ENCODE measurements at regions not wholly inside any gene's neighbourhood (a gene's known extent, or its start where the extent isn't known, plus 50 kb on each side); places are given as distances from the start of the nearest gene placed in this dataset.

DNA sequence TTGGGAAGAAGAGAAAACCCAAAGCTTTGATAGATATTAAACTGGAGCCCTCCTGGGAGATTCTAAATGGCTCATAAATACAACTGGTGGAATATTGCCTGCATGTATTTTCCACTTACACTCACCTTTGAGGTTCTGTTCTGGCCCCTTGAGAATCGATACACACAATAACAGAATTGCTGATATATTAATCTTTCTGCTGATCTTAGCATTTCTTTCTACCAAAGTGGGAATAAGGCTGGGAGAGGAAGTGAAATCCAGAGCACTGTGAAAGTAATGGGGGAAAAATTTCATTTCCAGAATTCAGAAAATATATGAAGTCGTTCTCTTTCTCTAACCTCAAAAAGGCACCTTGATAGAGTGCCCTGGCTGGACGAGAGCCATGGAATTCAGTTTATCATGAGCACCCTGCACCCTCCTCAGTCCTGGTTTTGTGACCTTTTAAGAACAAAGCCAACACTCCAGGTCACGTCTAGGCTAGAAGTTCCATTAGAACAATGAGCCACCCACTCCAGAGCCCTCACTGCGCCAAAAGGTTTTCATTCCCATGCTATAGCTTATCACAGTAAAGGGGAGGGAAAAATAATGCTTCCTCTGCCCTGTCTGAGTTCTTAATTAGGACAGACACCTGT, 244.5 kb downstream of the CD83 start:
- DNase-seq (no peak), ATAC-seq (no peak)
- H3K4me1 Mint-ChIP-seq, result peaks cover 7% of the 10 kb centered on the region
- no peaks in the 10 kb centered on the region for H3K9me3 Mint-ChIP-seq
- H3K27me3 Mint-ChIP-seq, result no peaks in the 10 kb centered on the region
- H3K27ac Mint-ChIP-seq, result no peak overlapping the region
- no peak overlapping the region for H3K4me3 Mint-ChIP-seq

DNA sequence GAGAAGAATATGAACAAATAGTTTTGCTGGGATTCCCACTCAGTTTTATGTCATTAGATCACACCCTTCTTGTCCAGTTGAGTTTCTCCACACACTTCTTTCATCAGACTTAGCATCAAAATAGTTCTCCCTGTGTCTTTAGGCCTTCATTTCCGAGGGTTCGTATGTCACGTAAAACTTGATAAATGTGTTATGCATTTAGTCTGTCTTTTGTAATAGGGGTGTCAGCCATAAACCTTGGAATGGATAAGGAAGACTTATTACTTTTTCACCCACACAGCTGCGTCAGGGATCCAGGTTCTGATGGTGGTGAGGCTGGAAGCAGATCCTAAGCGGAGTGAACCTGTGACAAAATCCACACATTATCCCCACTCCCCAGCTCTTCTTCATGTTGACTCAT, 246.8 kb downstream of the CD83 start:
- Mint-ChIP-seq H3K4me1 (peaks cover 7% of the 10 kb centered on the region), H3K9me3 (no peaks in the 10 kb centered on the region), H3K27me3 (no peaks in the 10 kb centered on the region), H3K27ac (no peak overlapping the region), H3K4me3 (no peak overlapping the region)
- no peak for ATAC-seq
- no peak for DNase-seq

DNA sequence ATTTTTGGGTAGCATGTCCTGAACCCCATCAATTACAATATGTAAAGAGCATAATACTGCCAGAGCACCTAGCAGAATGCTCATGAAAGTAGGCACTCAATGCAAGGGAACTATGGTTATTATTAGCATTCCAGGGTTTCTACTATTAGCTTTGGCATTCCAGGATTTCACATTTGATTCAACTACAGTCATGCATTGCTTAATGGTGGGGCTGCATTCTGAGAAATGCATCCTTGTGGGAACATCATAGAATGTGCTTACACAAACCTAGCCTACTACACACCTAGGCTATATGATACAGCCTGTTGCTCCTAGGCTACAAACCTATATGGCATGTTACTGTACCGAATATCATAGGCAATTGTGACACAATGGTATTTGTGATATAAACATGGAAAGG, 247.8 kb downstream of the CD83 start:
- no peak overlapping the region for H3K27ac Mint-ChIP-seq
- no peak for DNase-seq

DNA sequence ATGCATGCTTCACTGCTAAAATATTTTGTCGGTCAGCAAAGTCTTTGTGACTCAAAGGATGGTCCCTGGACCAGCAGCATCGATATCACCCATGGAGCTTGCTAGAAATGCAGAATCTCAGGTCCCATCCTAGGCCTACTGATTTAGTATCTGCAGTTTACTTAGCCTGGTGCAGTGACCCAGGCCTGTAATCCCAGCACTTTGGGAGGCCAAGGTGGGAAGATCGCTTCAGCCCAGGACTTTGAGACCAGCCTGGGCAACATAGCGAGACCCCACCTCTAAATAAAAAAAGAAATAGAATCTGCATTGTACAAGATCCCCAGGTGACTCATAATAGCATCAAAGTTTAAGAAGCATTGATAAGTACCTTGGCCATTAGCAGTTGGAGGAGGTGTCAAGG, 248.7 kb downstream of the CD83 start:
- Mint-ChIP-seq H3K27me3 (no peaks in the 10 kb centered on the region), H3K4me1 (peaks cover 9% of the 10 kb centered on the region), H3K27ac (no peak overlapping the region), H3K9me3 (no peaks in the 10 kb centered on the region), H3K4me3 (no peak overlapping the region)
- ATAC-seq (no peak), DNase-seq (no peak)

More for the DNA sequence above, 247.8 kb downstream of the CD83 start:
- Mint-ChIP-seq H3K9me3 (no peaks in the 10 kb centered on the region), H3K4me3 (no peak overlapping the region), H3K4me1 (peaks cover 7% of the 10 kb centered on the region), H3K27me3 (no peaks in the 10 kb centered on the region)
- no peak for ATAC-seq

DNA sequence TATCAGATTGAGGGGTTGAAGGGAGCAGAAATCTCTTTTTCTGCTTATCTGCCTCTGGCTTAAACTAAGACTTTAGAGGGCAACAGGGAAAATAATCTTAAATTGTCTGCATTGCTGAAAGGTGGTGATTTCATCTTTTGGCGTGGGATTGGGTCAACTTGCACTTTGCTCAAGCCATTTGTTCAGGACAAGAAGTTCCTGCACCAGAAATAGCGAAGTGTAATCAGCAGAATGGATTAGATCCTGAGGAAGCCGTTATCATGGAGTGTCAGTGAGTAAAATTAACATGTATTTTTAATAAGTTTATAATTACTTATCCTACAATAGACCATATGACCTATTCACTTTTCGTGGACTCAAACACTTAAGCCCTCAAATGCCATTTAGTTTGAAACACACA, 249.3 kb downstream of the CD83 start:
- ATAC-seq, result no peak
- no peak overlapping the region for H3K27ac Mint-ChIP-seq
- H3K4me3 Mint-ChIP-seq, result no peak overlapping the region
- peaks cover 11% of the 10 kb centered on the region for H3K4me1 Mint-ChIP-seq
- DNase-seq, result no peak
- H3K27me3 Mint-ChIP-seq, result no peaks in the 10 kb centered on the region
- no peaks in the 10 kb centered on the region for H3K9me3 Mint-ChIP-seq

GRCh38 chr6:14367296-14367695, 249.7 kb downstream of the CD83 start:
- Mint-ChIP-seq H3K27ac (no peak overlapping the region), H3K9me3 (no peaks in the 10 kb centered on the region), H3K4me3 (no peak overlapping the region), H3K4me1 (peaks cover 9% of the 10 kb centered on the region), H3K27me3 (no peaks in the 10 kb centered on the region)
- DNase-seq, result no peak
- no peak for ATAC-seq

GRCh38 chr6:14369717-14370116, 252.1 kb downstream of the CD83 start:
- peaks cover 13% of the 10 kb centered on the region for H3K4me1 Mint-ChIP-seq
- no peak overlapping the region for H3K27ac Mint-ChIP-seq
- DNase-seq, result no peak

GRCh38 chr6:14371530-14371929, 254.0 kb downstream of the CD83 start:
- Mint-ChIP-seq H3K4me3 (peak overlapping the region in 1 of 2 donors; percentile 57), H3K4me1 (peaks cover 13% of the 10 kb centered on the region), H3K27me3 (peaks cover 6% of the 10 kb centered on the region), H3K9me3 (no peaks in the 10 kb centered on the region), H3K27ac (no peak overlapping the region)
- DNase-seq (no peak), ATAC-seq (no peak)

More at GRCh38 chr6:14369717-14370116, 252.1 kb downstream of the CD83 start:
- no peaks in the 10 kb centered on the region for H3K9me3 Mint-ChIP-seq
- H3K4me3 Mint-ChIP-seq, result no peak overlapping the region
- H3K27me3 Mint-ChIP-seq, result peaks cover 6% of the 10 kb centered on the region
- no peak for ATAC-seq

DNA sequence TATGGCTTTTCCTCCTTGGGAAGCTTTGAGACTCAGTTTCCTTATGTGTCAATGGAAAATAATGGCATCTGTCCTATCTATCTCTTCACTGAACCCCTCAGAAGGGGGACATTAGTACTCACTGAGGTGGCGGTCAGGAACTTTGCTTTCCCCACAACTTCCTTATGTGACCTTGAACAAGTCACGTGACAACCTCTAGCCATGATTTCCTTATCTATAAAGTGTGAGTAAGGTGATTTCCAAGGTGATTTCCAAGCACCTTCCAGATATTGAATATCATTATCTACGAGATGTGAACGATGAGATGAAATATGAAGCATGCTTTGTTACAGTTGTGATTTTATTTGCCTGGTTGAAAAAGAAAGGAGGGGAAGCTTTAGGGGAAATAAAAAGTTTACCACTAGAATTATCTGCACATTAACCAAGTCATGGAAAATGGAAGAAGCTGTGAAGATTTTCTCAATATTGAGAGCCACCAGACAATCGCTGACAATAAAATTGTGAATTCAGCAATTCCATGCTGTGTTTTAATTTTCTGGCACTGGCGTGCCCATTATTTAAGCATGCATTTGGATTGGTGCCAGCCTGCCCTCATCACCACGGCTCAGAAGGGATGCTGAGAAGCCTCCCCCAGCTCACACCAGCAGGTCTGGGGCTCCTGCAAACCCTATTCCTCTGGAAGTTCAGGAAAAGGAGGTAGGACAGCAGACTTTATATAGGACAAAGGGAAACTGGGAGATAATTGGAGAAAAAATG, 255.3 kb downstream of the CD83 start:
- peaks cover 6% of the 10 kb centered on the region for H3K27me3 Mint-ChIP-seq
- peak; percentile 39 for ATAC-seq
- H3K9me3 Mint-ChIP-seq, result no peaks in the 10 kb centered on the region
- H3K4me1 Mint-ChIP-seq, result peaks cover 13% of the 10 kb centered on the region
- H3K4me3 Mint-ChIP-seq, result peak overlapping the region in 1 of 2 donors; percentile 12
- H3K27ac Mint-ChIP-seq, result no peak overlapping the region
- no peak for DNase-seq

GRCh38 chr6:14373648-14374437, 256.3 kb downstream of the CD83 start:
- H3K4me1 Mint-ChIP-seq, result peaks cover 13% of the 10 kb centered on the region
- no peak for ATAC-seq
- no peak overlapping the region for H3K4me3 Mint-ChIP-seq
- DNase-seq, result no peak
- peaks cover 6% of the 10 kb centered on the region for H3K27me3 Mint-ChIP-seq
- no peak overlapping the region for H3K27ac Mint-ChIP-seq
- no peaks in the 10 kb centered on the region for H3K9me3 Mint-ChIP-seq

- ATAC-seq, result peak; percentile 53
- Mint-ChIP-seq H3K27ac (no peak overlapping the region), H3K9me3 (no peaks in the 10 kb centered on the region), H3K4me1 (peaks cover 26% of the 10 kb centered on the region), H3K4me3 (no peak overlapping the region), H3K27me3 (peaks cover 18% of the 10 kb centered on the region)
- DNase-seq, result no peak
Observed at GRCh38 chr6:14375930-14376329, 258.4 kb downstream of the CD83 start.

DNA sequence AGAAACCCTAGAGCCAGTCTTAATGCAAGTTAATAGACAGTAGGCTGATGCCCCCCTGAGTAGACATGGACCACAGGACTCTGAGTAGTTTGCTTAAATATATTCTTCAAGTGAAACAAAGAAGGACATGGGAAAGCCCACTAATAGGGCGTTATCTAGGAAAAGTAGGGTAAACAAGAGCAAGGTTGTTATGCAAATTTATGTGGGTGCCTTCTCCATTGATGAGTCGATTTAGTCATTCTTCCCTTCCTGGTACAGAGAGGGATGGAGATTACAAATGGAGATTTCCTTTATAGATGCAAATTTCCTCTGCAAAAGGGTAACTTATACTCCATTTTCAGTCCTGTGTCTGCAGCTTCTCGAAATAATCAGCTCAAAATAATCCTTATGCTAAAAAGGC, 262.0 kb downstream of the CD83 start:
- no peak overlapping the region for H3K4me3 Mint-ChIP-seq

DNA sequence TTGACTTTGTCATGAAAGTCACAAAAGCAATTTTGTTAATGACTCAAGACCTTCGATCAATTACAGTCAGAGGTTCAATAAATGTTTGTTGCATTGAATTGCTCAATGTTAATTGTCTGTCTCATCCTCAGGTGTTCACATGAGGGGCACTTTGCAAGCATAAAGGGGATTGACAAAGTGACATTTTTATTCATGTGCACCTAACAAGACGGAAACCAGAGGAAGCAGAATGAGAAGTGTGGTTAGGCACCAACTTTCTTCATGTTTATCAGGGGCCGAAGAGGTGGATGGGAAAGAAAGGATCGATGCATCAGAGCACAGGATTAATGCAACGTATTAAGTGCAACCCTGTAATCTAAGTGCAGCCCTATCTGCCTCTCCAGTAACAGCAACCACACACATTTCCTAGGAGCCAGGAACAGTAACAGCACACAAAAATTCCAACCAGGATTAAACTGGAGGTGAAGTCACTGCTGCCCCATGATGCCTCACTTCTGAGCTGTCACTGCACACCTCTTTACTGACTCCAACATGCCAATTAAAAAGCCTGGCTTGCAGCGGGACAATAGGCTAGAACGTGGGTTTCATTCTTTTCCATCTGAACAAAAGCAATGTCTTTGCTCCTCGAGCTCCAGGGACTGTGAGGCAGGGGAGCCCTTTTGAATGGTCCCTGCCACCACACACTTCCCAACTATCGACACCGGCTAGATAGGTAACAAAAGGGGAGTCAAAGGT, 262.7 kb downstream of the CD83 start:
- Mint-ChIP-seq H3K4me3 (no peak overlapping the region), H3K9me3 (no peaks in the 10 kb centered on the region), H3K4me1 (peaks cover 35% of the 10 kb centered on the region), H3K27me3 (peaks cover 18% of the 10 kb centered on the region), H3K27ac (no peak overlapping the region)
- no peak for ATAC-seq
- DNase-seq, result no peak

More for the DNA sequence above, 262.0 kb downstream of the CD83 start:
- Mint-ChIP-seq H3K4me1 (peaks cover 35% of the 10 kb centered on the region), H3K27me3 (peaks cover 18% of the 10 kb centered on the region), H3K27ac (no peak overlapping the region), H3K9me3 (no peaks in the 10 kb centered on the region)
- DNase-seq, result no peak
- no peak for ATAC-seq

DNA sequence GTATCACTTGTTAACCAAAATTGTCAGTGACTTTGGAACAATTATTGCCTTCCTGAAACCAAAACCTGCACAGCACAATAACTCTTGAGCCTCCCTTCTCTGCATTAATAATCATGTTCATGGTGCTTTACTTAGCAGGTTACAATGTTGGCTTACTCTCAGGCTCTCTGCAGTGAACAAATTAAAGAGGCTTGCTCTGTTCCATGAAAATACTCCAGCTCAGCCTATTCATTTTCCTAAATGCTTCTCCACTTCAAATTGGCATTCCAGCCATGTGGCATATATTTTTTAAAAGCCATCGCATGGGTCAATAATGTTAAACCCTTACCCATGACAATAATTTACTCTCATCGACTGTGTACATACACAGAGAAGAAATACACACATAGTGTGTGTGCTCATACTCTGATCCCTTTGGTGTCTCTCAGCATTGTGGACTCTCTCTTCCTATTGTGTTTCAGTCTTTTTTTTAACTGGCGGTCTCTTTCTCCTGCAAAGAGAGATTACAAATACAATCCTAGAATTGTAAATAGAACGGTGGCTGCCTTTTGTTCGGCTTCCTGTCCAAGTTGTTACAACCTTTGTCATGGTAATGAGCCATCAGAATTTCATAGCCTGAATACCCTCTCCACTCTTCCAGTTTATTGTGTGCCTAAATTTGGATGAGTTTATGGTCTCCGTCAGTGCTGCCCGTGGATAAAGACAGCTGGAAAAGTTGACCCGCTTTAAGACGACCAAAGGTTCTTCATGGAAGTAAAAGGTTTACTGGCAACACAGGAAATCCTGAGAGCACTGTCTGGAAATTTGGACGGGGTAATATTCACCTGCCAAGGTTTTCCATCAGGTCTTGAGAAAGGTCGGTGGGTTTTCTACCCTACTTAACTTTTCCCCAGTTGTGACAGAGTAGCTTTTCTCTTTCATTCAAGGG, 263.6 kb downstream of the CD83 start:
- Mint-ChIP-seq H3K4me1 (peaks cover 35% of the 10 kb centered on the region), H3K27me3 (peaks cover 18% of the 10 kb centered on the region), H3K4me3 (no peak overlapping the region), H3K27ac (no peak overlapping the region), H3K9me3 (no peaks in the 10 kb centered on the region)
- DNase-seq, result no peak
- ATAC-seq, result no peak

Measured in stimulated activated naive CD8-positive, alpha-beta T cell treated with anti-CD3 and anti-CD28 coated beads, Interleukin-15, amount 100 ng/mL, for 72 hours (primary cell).